ENCODE measurements at regions not wholly inside any gene's neighbourhood (a gene's known extent, or its start where the extent isn't known, plus 50 kb on each side); places are given as distances from the start of the nearest gene placed in this dataset.

DNA sequence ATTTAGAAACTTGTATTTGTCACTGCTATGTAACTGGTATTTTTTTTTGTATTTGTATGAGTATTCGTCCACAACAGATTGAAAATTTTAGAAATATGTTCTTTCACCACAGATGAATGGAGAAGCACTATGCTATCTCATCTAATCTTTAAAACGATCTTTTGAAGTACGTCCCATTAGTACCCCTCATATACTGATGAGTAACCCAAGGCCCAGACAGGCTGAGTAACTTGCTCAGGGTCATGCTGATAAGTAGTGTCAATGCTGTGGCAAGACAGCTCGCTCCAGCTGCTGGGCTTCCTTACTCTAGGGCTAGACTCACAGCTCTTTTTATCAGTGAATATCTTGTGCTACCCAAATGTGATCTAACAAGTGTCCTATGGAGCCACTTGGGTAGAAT, 154.2 kb downstream of the SUCLA2 start:
- intact Hi-C loops (cut with DNase I, micrococcal nuclease), result no loop called here
- Histone ChIP-seq H3K9me3 (no peaks in the 10 kb centered on the region), H3K4me1 (ENCODE audit: low read depth) (no peaks in the 10 kb centered on the region), H3K4me3 (no peak overlapping the region), H3K36me3 (ENCODE audit: low read depth) (no peaks in the 10 kb centered on the region)
- DNase-seq, result no peak
- TF ChIP-seq CTCF (IDR thresholded peaks at IDR 0.05), result no peak
- ATAC-seq, result no peak

DNA sequence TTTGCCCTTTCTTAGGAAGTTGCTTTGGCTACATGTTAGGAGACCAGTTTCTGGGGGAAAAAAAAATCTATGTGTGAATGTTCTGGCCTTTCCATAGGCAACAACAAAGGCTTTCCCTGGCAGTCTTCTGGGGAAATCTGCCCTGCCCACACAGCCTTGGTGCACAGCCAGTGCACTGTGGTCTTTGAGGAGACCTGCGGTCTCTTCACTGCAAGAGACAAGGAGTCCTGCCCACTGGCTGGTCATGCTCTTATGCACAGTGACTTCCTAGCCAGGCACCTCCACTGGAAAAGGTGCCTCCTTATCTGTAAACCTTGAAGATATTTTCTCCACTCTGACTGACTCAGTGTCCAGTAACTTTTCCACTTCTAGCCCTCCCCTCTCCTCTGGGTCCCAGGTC, 155.1 kb downstream of the SUCLA2 start:
- ATAC-seq, result no peak
- no peak for TF ChIP-seq CTCF (IDR thresholded peaks at IDR 0.05)

GRCh38 chr13:47843005-47843404, 158.1 kb downstream of the SUCLA2 start:
- H3K9me3 ChIP-seq, result no peaks in the 10 kb centered on the region
- TF ChIP-seq CTCF (IDR thresholded peaks at IDR 0.05), result no peak

More for the DNA sequence above, 155.1 kb downstream of the SUCLA2 start:
- no peaks in the 10 kb centered on the region for H3K36me3 ChIP-seq (ENCODE audit: low read depth)
- no peak for DNase-seq
- intact Hi-C loops (cut with DNase I, micrococcal nuclease), result no loop called here
- no peaks in the 10 kb centered on the region for H3K4me1 ChIP-seq (ENCODE audit: low read depth)
- H3K9me3 ChIP-seq, result no peaks in the 10 kb centered on the region
- H3K4me3 ChIP-seq, result no peak overlapping the region

DNA sequence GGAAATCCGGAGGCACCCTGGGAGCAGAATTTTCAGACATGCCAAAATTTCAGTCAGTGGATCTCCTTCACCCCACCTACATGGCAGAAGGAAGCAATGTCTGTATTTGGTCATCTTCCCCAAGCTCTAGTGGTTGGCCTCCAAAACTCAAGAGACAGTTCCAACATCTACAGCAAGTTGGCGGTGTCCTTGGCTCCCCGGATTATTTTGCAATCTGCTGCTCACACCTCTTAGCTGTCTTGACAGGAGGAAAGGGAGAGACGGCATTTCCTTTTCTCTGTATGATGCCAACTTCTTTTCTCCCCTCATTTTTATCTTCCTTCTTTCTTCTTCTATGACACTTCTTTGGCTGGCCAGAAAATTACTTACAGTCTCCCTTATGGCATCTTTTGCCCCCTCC, 159.9 kb downstream of the SUCLA2 start:
- no peak for TF ChIP-seq CTCF (IDR thresholded peaks at IDR 0.05)
- H3K9me3 ChIP-seq, result no peaks in the 10 kb centered on the region
- ATAC-seq (no peak), DNase-seq (no peak)
- no peaks in the 10 kb centered on the region for H3K36me3 ChIP-seq (ENCODE audit: low read depth)
- intact Hi-C loops (cut with DNase I, micrococcal nuclease), result no loop called here
- no peaks in the 10 kb centered on the region for H3K4me1 ChIP-seq (ENCODE audit: low read depth)
- H3K4me3 ChIP-seq, result no peak overlapping the region

More at GRCh38 chr13:47843005-47843404, 158.1 kb downstream of the SUCLA2 start:
- no peaks in the 10 kb centered on the region for H3K4me1 ChIP-seq (ENCODE audit: low read depth)
- DNase-seq, result no peak
- no peak for ATAC-seq
- no peaks in the 10 kb centered on the region for H3K36me3 ChIP-seq (ENCODE audit: low read depth)
- H3K4me3 ChIP-seq, result no peak overlapping the region
- intact Hi-C loops (cut with DNase I, micrococcal nuclease), result no loop called here

DNA sequence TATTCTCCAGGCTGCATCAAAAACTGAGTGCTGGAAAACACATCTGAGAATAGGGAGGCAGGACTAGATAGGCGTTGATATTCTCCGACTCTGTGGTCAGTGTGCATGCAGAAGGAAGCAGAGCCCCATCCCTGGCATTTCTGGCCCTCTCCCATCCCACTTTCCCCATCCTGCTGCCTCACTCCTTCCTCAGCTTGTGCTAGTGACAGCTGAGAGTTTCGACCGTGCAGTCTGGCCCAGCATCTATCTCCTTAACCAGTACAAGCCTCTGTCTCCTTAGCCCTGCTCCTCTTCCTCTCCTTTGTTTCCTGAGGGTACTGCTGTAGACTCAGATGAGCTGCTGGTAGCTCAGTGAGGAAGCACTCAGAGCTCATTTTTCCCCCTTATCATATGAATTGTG, 163.2 kb downstream of the SUCLA2 start:
- Histone ChIP-seq H3K4me1 (ENCODE audit: low read depth) (no peaks in the 10 kb centered on the region), H3K4me3 (no peak overlapping the region), H3K9me3 (no peaks in the 10 kb centered on the region), H3K36me3 (ENCODE audit: low read depth) (no peaks in the 10 kb centered on the region)
- DNase-seq, result no peak
- no peak for ATAC-seq
- TF ChIP-seq CTCF (IDR thresholded peaks at IDR 0.05), result no peak
- intact Hi-C loops (cut with DNase I, micrococcal nuclease), result no loop called here
